Thoracic aorta (tissue), 2 donors: ENCODE measurements at regions not wholly inside any gene's neighbourhood (a gene's known extent, or its start where the extent isn't known, plus 50 kb on each side); places are given as distances from the start of the nearest gene placed in this dataset.

Experiments
- ATAC-seq: fragments of 150-250 bp; one replicate; pipeline ENCODE4 v1.8.0; 2017; ENCODE audit warnings: low read depth; ENCODE audit not compliant: insufficient number of reproducible peaks, low FRiP score
- DNase-seq: peaks from one replicate; pipeline ENCODE4 v3.0.0-alpha.2; 2020; ENCODE audit warnings: low spot score
- H3K27ac ChIP-seq, 2 donors: fragments of 200-600 bp; sonication (generic); 1 replicate in 1 of 2; 2 replicates in 1 of 2; pipeline ENCODE4 v1.5.1; 2016; ENCODE audit warnings: mild to moderate bottlenecking in 2 of 2, moderate library complexity in 2 of 2
- H3K27me3 ChIP-seq: fragments of 200-600 bp; sonication (generic); replicated peaks from 2 replicates; pipeline ENCODE4 v1.6.0; 2016; ENCODE audit warnings: mild to moderate bottlenecking; ENCODE audit not compliant: insufficient read depth
- H3K36me3 ChIP-seq: fragments of 200-600 bp; sonication (generic); one replicate; pipeline ENCODE4 v1.5.1; 2016
- H3K4me1 ChIP-seq, 2 donors: fragments of 200-600 bp; sonication (generic); 1 replicate in 1 of 2; 2 replicates in 1 of 2; pipeline versions ENCODE4 v1.5.1 to v1.6.0; 2016; ENCODE audit warnings: low read depth in 2 of 2, mild to moderate bottlenecking in 1 of 2; ENCODE audit not compliant: control insufficient read depth in 1 of 2
- H3K4me3 ChIP-seq: fragments of 200-600 bp; sonication (generic); 2 replicates; pipeline ENCODE4 v1.5.1; 2016; ENCODE audit warnings: mild to moderate bottlenecking
- H3K9me3 ChIP-seq: fragments of 200-600 bp; sonication (generic); 2 replicates; pipeline ENCODE4 v1.5.1; 2016
- CTCF ChIP-seq: fragments of 200-600 bp; sonication (generic); IDR thresholded peaks from one replicate; pipeline ENCODE4 v1.5.1; 2019; ENCODE audit warnings: antibody characterized with exemption

GRCh38 chr18:31247574-31248199 is 70.3 kb upstream of the DSG1 start:
- no peak for ATAC-seq
- H3K4me3 ChIP-seq: no peak overlapping the region
- no peak for DNase-seq

DNA sequence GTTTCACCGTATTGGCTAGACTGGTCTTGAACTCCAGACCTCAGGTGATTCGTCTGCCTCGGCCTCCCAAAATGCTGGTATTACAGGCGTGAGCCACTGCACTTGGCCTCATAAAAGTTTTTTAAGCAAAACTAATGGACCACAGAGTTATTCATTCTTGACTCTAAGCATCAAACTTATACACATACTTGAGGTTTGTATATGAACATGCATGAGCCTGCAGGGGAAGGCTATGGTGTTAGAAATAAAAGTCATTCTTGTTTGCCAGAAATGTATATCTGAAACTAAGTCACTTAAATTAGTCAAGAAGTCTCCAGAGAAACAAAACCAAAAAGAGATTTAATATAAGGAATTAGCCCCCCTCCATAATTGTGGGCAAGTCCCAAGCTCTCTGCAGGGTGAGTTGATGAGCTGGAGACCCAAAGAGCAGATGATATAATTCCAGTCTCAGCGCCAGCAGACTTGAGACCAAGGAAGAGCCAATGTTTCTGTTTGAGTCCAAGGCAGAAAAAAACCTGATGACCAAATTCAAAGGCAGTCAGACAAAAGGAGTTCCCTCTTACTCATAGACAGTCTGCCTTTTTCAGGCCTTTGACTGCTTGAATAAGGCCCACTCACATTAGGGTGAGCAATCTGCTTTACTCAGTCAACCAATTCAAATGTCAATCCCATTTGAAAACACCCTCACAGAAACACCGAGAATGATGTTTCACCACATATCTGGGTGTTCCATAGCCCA is 69.0 kb upstream of the DSG1 start:
- H3K4me3 ChIP-seq: no peak overlapping the region
- no peaks in the 10 kb centered on the region for H3K27me3 ChIP-seq
- no peak overlapping the region for H3K27ac ChIP-seq
- no peak for ATAC-seq
- no peaks in the 10 kb centered on the region for H3K9me3 ChIP-seq
- no peaks in the 10 kb centered on the region for H3K36me3 ChIP-seq
- DNase-seq: no peak
- peaks cover 0 to 8% of the 10 kb centered on the region in 2 donors for H3K4me1 ChIP-seq
- no peak for TF ChIP-seq CTCF

More at GRCh38 chr18:31247574-31248199, 70.3 kb upstream of the DSG1 start:
- no peaks in the 10 kb centered on the region for H3K36me3 ChIP-seq
- no peak overlapping the region for H3K27ac ChIP-seq
- no peak for TF ChIP-seq CTCF
- H3K4me1 ChIP-seq: peaks cover 0 to 8% of the 10 kb centered on the region in 2 donors
- no peaks in the 10 kb centered on the region for H3K27me3 ChIP-seq
- H3K9me3 ChIP-seq: no peaks in the 10 kb centered on the region

- no peaks in the 10 kb centered on the region for H3K9me3 ChIP-seq
- no peaks in the 10 kb centered on the region for H3K27me3 ChIP-seq
- H3K27ac ChIP-seq: no peak overlapping the region
- ATAC-seq (no peak), DNase-seq (no peak)
- no peak for TF ChIP-seq CTCF
- no peaks in the 10 kb centered on the region for H3K36me3 ChIP-seq
- no peak overlapping the region for H3K4me3 ChIP-seq
- H3K4me1 ChIP-seq: peaks cover 0 to 8% of the 10 kb centered on the region in 2 donors
These were observed 67.1 kb upstream of the DSG1 start for GRCh38 chr18:31250902-31251301.

GRCh38 chr18:31252522-31252921 is 65.4 kb upstream of the DSG1 start:
- Histone ChIP-seq H3K36me3 (no peaks in the 10 kb centered on the region), H3K9me3 (no peaks in the 10 kb centered on the region), H3K4me1 (peaks cover 0 to 8% of the 10 kb centered on the region in 2 donors), H3K27me3 (no peaks in the 10 kb centered on the region), H3K4me3 (no peak overlapping the region), H3K27ac (no peak overlapping the region)
- ATAC-seq: no peak
- TF ChIP-seq CTCF: no peak
- no peak for DNase-seq

DNA sequence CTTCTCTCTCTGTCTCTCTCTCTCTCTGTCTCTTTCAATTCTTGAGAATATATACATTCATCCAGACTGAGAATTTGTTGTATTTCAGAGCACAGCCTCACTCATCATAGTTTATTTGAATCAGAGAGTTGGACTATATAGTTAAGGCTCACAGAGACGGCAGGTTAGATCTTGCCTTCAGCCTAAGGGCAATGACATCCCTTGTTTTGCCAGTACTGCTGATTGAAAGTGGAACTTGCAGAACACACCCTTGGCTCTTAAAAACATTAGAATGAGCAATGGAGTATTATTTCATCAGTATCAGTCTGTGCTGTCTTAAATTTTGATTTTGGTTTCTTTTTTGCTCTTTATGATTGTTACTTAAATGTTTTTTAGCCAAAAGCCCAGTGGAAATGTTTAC is 62.0 kb upstream of the DSG1 start:
- no peaks in the 10 kb centered on the region for H3K27me3 ChIP-seq
- no peak for DNase-seq
- ATAC-seq: no peak
- H3K4me3 ChIP-seq: no peak overlapping the region
- no peaks in the 10 kb centered on the region for H3K9me3 ChIP-seq
- no peak for TF ChIP-seq CTCF
- no peak overlapping the region for H3K27ac ChIP-seq
- peaks cover 0 to 8% of the 10 kb centered on the region in 2 donors for H3K4me1 ChIP-seq
- no peaks in the 10 kb centered on the region for H3K36me3 ChIP-seq
